T-helper 22 cell (primary cell): ENCODE measurements at regions not wholly inside any gene's neighbourhood (a gene's known extent, or its start where the extent isn't known, plus 50 kb on each side); places are given as distances from the start of the nearest gene placed in this dataset.

ENCODE experiments used
- DNase-seq: peaks from one replicate; pipeline ENCODE4 v3.0.0-alpha.2; 2020; ENCODE audit warnings: low read depth

- DNase-seq: no peak
Measured at GRCh38 chr7:142409471-142409870, 151.6 kb upstream of the PRSS58 start.

GRCh38 chr7:142408794-142409193, 150.9 kb upstream of the PRSS58 start:
- DNase-seq: no peak

GRCh38 chr7:142407939-142408570, 150.2 kb upstream of the PRSS58 start:
- DNase-seq: no peak

- DNase-seq: no peak
Measured at GRCh38 chr7:142405122-142405765, 147.4 kb upstream of the PRSS58 start.

- DNase-seq: no peak
Measured at GRCh38 chr7:142401951-142402350, 144.1 kb upstream of the PRSS58 start.

GRCh38 chr7:142400042-142400533, 142.2 kb upstream of the PRSS58 start:
- no peak for DNase-seq

GRCh38 chr7:142391191-142391992, 133.5 kb upstream of the PRSS58 start:
- DNase-seq: no peak

GRCh38 chr7:142389544-142389943, 131.7 kb upstream of the PRSS58 start:
- no peak for DNase-seq

GRCh38 chr7:142385491-142386340, 127.9 kb upstream of the PRSS58 start:
- DNase-seq: no peak

- DNase-seq: no peak
Measured at GRCh38 chr7:142384493-142384922, 126.7 kb upstream of the PRSS58 start.

GRCh38 chr7:142383841-142384492, 126.1 kb upstream of the PRSS58 start:
- no peak for DNase-seq

GRCh38 chr7:142381727-142382390, 124.0 kb upstream of the PRSS58 start:
- no peak for DNase-seq

GRCh38 chr7:142380069-142380468, 122.2 kb upstream of the PRSS58 start:
- DNase-seq: no peak

GRCh38 chr7:142379201-142379885, 121.5 kb upstream of the PRSS58 start:
- no peak for DNase-seq

GRCh38 chr7:142377567-142377966, 119.7 kb upstream of the PRSS58 start:
- no peak for DNase-seq

GRCh38 chr7:142376356-142376997, 118.6 kb upstream of the PRSS58 start:
- DNase-seq: no peak

- no peak for DNase-seq
Measured at GRCh38 chr7:142375710-142376313, 118.0 kb upstream of the PRSS58 start.

- DNase-seq: no peak
Measured at GRCh38 chr7:142372727-142373126, 114.9 kb upstream of the PRSS58 start.
